ENCODE measurements at regions not wholly inside any gene's neighbourhood (a gene's known extent, or its start where the extent isn't known, plus 50 kb on each side); places are given as distances from the start of the nearest gene placed in this dataset.

DNA sequence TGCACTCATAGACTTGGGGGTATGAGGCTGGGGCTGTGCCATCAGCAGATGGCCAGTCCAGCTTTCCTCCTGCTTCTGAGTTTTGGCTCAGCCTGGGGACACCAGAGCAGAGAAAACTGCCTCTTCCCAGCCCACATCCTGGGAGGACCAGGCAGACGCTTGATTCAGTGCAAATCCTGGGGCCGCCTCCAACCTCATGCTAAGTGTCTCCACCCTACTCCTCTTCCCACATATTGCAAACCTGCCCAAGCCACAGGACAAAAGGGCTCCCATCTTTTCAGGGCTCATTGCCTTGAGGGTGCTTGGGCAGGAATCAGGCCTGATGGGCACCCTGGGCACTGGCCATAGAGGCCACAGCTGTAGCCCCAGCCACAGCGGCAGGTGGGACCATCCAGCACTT lies 79.7 kb upstream of the SHANK2 start:
- H3K36me3 ChIP-seq (ENCODE audit: control insufficient read depth, insufficient read depth, low read length) = no peaks in the 10 kb centered on the region
- DNase-seq (ENCODE audit: extremely low read depth, insufficient read length) = no peak
- no peak overlapping the region for H3K4me3 ChIP-seq (replicated peaks; ENCODE audit: low read depth, low read length)
- no peaks in the 10 kb centered on the region; the same call in 1 of the 2 replicates for H3K27me3 ChIP-seq (replicated peaks; ENCODE audit: control insufficient read depth, insufficient read depth, low read length)
- TF ChIP-seq, protein P1, sequence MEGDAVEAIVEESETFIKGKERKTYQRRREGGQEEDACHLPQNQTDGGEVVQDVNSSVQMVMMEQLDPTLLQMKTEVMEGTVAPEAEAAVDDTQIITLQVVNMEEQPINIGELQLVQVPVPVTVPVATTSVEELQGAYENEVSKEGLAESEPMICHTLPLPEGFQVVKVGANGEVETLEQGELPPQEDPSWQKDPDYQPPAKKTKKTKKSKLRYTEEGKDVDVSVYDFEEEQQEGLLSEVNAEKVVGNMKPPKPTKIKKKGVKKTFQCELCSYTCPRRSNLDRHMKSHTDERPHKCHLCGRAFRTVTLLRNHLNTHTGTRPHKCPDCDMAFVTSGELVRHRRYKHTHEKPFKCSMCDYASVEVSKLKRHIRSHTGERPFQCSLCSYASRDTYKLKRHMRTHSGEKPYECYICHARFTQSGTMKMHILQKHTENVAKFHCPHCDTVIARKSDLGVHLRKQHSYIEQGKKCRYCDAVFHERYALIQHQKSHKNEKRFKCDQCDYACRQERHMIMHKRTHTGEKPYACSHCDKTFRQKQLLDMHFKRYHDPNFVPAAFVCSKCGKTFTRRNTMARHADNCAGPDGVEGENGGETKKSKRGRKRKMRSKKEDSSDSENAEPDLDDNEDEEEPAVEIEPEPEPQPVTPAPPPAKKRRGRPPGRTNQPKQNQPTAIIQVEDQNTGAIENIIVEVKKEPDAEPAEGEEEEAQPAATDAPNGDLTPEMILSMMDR (IDR thresholded peaks at IDR 0.05; ENCODE audit: insufficient read depth, low read length, poor library complexity, severe bottlenecking) = no peak

DNA sequence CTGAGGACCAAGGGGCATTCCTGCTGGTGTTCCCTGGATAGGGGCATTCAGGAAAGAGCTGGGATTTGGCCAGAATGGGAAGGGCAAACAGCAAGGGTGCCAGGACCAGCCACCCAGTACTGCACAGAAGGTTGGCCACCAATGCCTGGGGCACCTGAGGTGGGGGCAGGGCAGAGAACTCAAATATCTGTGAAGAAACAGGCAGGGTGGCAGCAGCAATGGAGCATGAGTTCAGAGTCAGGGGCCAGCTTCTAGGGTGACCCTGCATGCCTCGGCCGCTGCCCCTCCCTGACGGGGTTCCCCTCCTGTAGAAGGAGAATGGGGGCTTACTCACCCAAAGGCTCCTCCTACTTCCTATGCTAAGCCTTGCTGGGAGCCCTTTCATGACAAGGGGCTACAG lies 79.3 kb upstream of the SHANK2 start:
- no peaks in the 10 kb centered on the region for H3K36me3 ChIP-seq (ENCODE audit: control insufficient read depth, insufficient read depth, low read length)
- no peaks in the 10 kb centered on the region; the same call in 1 of the 2 replicates for H3K27me3 ChIP-seq (replicated peaks; ENCODE audit: control insufficient read depth, insufficient read depth, low read length)
- TF ChIP-seq, protein P1 (IDR thresholded peaks at IDR 0.05; ENCODE audit: insufficient read depth, low read length, poor library complexity, severe bottlenecking) = no peak
- no peak for DNase-seq (ENCODE audit: extremely low read depth, insufficient read length)
- H3K4me3 ChIP-seq (replicated peaks; ENCODE audit: low read depth, low read length) = no peak overlapping the region

DNA sequence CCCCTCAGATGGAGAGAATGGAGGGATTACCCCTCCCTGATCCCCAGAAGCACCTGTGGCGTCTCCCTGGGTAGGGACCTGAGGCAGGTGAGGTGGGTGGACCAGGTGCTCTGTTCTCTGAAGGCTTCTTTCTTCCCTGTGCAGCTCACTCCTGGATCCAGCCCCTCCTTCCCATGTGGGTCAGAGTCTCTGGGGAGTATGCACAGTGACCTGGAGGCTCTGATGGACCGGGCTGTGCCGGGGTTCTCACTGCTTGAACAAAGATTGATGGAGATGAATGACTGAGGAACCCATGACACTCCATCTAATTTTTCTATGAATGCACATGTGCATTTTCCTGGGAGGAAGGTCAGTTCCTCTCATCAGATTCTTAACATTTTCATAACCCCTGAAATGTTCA lies 78.6 kb upstream of the SHANK2 start:
- Histone ChIP-seq H3K27me3 (replicated peaks; ENCODE audit: control insufficient read depth, insufficient read depth, low read length) (peaks cover 1% of the 10 kb centered on the region; the same call in 1 of the 2 replicates), H3K36me3 (ENCODE audit: control insufficient read depth, insufficient read depth, low read length) (no peaks in the 10 kb centered on the region), H3K4me3 (replicated peaks; ENCODE audit: low read depth, low read length) (no peak overlapping the region)
- DNase-seq (ENCODE audit: extremely low read depth, insufficient read length) = no peak
- TF ChIP-seq, protein P1 (IDR thresholded peaks at IDR 0.05; ENCODE audit: insufficient read depth, low read length, poor library complexity, severe bottlenecking) = no peak

DNA sequence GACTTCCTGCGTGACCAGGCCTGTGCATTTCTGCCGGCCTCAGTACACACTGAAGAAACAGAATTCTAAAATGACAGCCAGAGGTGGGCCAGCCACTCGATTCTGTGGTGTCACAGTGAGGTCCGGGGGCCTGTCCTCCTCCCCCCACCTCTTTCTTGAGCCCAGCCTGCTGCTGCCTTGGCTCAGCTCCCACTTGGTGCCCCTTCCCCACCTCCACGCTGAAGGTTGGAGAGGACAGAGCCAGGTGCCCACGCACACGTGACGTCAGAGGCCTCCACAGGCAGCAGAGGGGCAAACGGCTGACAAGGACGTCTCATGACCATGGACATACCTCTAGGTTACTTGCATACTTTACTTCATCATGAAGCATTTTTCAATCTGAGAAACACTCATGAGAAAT lies 78.0 kb upstream of the SHANK2 start:
- H3K27me3 ChIP-seq (replicated peaks; ENCODE audit: control insufficient read depth, insufficient read depth, low read length) = peaks cover 1% of the 10 kb centered on the region; the same call in 1 of the 2 replicates
- TF ChIP-seq, protein P1 (IDR thresholded peaks at IDR 0.05; ENCODE audit: insufficient read depth, low read length, poor library complexity, severe bottlenecking) = no peak
- H3K4me3 ChIP-seq (replicated peaks; ENCODE audit: low read depth, low read length) = no peak overlapping the region

DNA sequence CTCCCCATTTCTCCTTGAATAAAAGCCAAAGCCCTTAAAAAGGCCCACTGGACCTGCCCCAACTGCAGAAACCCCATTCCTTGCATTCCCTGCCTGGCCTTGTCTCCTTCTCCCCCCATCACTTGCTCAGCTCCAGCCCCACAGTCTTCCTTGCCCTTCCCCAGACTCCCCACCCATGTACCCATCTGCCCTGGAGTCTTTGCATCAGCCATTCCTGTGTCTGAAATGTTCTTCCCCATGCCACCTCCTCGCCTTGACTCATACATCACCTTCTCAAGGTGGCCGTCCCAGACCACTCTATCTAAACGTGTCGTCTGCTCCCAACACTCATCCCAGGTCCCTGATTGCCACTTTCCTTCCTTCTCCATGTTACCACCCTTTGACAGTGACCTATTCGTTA lies 77.4 kb upstream of the SHANK2 start:
- TF ChIP-seq, protein P1 (IDR thresholded peaks at IDR 0.05; ENCODE audit: insufficient read depth, low read length, poor library complexity, severe bottlenecking) = no peak
- DNase-seq (ENCODE audit: extremely low read depth, insufficient read length) = no peak
- Histone ChIP-seq H3K4me3 (replicated peaks; ENCODE audit: low read depth, low read length) (no peak overlapping the region), H3K27me3 (replicated peaks; ENCODE audit: control insufficient read depth, insufficient read depth, low read length) (peaks cover 1% of the 10 kb centered on the region; the same call in 1 of the 2 replicates), H3K36me3 (ENCODE audit: control insufficient read depth, insufficient read depth, low read length) (no peaks in the 10 kb centered on the region)

More for the DNA sequence above, 78.0 kb upstream of the SHANK2 start:
- no peak for DNase-seq (ENCODE audit: extremely low read depth, insufficient read length)
- no peaks in the 10 kb centered on the region for H3K36me3 ChIP-seq (ENCODE audit: control insufficient read depth, insufficient read depth, low read length)

DNA sequence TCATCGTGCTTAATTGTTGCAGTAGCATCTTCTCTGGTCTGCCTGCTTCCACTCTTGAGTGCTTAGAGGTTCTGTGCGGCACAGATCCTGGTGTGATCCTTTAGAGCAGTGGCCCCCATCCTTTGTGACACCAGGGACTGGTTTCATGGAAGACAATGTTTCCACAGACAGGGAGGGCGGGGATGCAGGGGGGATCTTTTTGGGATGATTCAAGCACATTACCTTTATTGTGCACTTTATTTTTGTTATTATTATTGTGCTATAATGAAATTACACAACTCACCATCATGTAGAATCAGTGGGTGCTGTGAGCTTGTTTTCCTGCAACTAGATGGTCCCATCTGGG lies 76.8 kb upstream of the SHANK2 start:
- DNase-seq (ENCODE audit: extremely low read depth, insufficient read length) = no peak
- TF ChIP-seq, protein P1 (IDR thresholded peaks at IDR 0.05; ENCODE audit: insufficient read depth, low read length, poor library complexity, severe bottlenecking) = no peak
- no peak overlapping the region for H3K4me3 ChIP-seq (replicated peaks; ENCODE audit: low read depth, low read length)
- H3K27me3 ChIP-seq (replicated peaks; ENCODE audit: control insufficient read depth, insufficient read depth, low read length) = peaks cover 1% of the 10 kb centered on the region; the same call in 1 of the 2 replicates
- no peaks in the 10 kb centered on the region for H3K36me3 ChIP-seq (ENCODE audit: control insufficient read depth, insufficient read depth, low read length)
